ENCODE measurements at regions not wholly inside any gene's neighbourhood (a gene's known extent, or its start where the extent isn't known, plus 50 kb on each side); places are given as distances from the start of the nearest gene placed in this dataset.
"Not testable (repeated sequence)": the region's sequence is repeated elsewhere in the genome, so short reads cannot be mapped to it uniquely, and the experiment has no call there.

- H3K4me1 ChIP-seq (ENCODE audit: control insufficient read depth in 4 of 4, insufficient read depth in 4 of 4, low read length in 3 of 4), result no peaks in the 10 kb centered on the region
- H3K27me3 ChIP-seq (ENCODE audit: control insufficient read depth in 4 of 4, insufficient read depth in 4 of 4, low read length in 3 of 4), result no peaks in the 10 kb centered on the region
- H3K36me3 ChIP-seq (ENCODE audit: control insufficient read depth in 4 of 4, insufficient read depth in 3 of 4, low read depth in 1 of 4, low read length in 3 of 4), result no peaks in the 10 kb centered on the region
- H3K9me3 ChIP-seq (ENCODE audit: control insufficient read depth in 4 of 4, low read length in 3 of 4), result no peaks in the 10 kb centered on the region
- no peak overlapping the region for H3K27ac ChIP-seq (ENCODE audit: low read depth in 1 of 2, low read length in 2 of 2)
- no peak overlapping the region for H3K4me3 ChIP-seq (ENCODE audit: low read depth in 1 of 3, low read length in 3 of 3)
- H3K9ac ChIP-seq (ENCODE audit: low read depth in 1 of 2, low read length in 2 of 2), result no peak overlapping the region
- 65% methylated on average over 2 of the region's 2 CpGs for WGBS
- no peak for DNase-seq (ENCODE audit: low spot score)
- no peak for TF ChIP-seq NR2F2 (IDR thresholded peaks at IDR 0.05)
- TF ChIP-seq GABPA (IDR thresholded peaks at IDR 0.05 in 1 of 2, conservative IDR thresholded peaks at IDR 0.05 in 1 of 2), result no peak
- TF ChIP-seq TAF1 (conservative IDR thresholded peaks at IDR 0.05), result no peak
- TF ChIP-seq FOXA2 (IDR thresholded peaks at IDR 0.05), result no peak
- TF ChIP-seq YY1 (IDR thresholded peaks at IDR 0.05), result no peak
- TF ChIP-seq HNF4A (conservative IDR thresholded peaks at IDR 0.05), result no peak
- TF ChIP-seq, protein P1, sequence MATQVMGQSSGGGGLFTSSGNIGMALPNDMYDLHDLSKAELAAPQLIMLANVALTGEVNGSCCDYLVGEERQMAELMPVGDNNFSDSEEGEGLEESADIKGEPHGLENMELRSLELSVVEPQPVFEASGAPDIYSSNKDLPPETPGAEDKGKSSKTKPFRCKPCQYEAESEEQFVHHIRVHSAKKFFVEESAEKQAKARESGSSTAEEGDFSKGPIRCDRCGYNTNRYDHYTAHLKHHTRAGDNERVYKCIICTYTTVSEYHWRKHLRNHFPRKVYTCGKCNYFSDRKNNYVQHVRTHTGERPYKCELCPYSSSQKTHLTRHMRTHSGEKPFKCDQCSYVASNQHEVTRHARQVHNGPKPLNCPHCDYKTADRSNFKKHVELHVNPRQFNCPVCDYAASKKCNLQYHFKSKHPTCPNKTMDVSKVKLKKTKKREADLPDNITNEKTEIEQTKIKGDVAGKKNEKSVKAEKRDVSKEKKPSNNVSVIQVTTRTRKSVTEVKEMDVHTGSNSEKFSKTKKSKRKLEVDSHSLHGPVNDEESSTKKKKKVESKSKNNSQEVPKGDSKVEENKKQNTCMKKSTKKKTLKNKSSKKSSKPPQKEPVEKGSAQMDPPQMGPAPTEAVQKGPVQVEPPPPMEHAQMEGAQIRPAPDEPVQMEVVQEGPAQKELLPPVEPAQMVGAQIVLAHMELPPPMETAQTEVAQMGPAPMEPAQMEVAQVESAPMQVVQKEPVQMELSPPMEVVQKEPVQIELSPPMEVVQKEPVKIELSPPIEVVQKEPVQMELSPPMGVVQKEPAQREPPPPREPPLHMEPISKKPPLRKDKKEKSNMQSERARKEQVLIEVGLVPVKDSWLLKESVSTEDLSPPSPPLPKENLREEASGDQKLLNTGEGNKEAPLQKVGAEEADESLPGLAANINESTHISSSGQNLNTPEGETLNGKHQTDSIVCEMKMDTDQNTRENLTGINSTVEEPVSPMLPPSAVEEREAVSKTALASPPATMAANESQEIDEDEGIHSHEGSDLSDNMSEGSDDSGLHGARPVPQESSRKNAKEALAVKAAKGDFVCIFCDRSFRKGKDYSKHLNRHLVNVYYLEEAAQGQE (IDR thresholded peaks at IDR 0.05), result no peak
- TF ChIP-seq JUND (IDR thresholded peaks at IDR 0.05), result no peak
- TF ChIP-seq SP1 (IDR thresholded peaks at IDR 0.05), result no peak
- TF ChIP-seq CTCF (IDR thresholded peaks at IDR 0.05; ENCODE audit: low read depth, low read length, missing input control), result no peak
- no peak for TF ChIP-seq FOXA1 (IDR thresholded peaks at IDR 0.05)
- TF ChIP-seq, protein P2, sequence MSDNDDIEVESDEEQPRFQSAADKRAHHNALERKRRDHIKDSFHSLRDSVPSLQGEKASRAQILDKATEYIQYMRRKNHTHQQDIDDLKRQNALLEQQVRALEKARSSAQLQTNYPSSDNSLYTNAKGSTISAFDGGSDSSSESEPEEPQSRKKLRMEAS (IDR thresholded peaks at IDR 0.05), result no peak
- no peak for TF ChIP-seq ATF3 (IDR thresholded peaks at IDR 0.05)
- TF ChIP-seq RAD21 (IDR thresholded peaks at IDR 0.05), result no peak
- TF ChIP-seq RXRA (IDR thresholded peaks at IDR 0.05), result no peak
- TF ChIP-seq, protein P3, sequence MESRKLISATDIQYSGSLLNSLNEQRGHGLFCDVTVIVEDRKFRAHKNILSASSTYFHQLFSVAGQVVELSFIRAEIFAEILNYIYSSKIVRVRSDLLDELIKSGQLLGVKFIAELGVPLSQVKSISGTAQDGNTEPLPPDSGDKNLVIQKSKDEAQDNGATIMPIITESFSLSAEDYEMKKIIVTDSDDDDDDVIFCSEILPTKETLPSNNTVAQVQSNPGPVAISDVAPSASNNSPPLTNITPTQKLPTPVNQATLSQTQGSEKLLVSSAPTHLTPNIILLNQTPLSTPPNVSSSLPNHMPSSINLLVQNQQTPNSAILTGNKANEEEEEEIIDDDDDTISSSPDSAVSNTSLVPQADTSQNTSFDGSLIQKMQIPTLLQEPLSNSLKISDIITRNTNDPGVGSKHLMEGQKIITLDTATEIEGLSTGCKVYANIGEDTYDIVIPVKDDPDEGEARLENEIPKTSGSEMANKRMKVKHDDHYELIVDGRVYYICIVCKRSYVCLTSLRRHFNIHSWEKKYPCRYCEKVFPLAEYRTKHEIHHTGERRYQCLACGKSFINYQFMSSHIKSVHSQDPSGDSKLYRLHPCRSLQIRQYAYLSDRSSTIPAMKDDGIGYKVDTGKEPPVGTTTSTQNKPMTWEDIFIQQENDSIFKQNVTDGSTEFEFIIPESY (IDR thresholded peaks at IDR 0.05), result no peak
- no peak for TF ChIP-seq HNF4G (IDR thresholded peaks at IDR 0.05)
- TF ChIP-seq EGR1 (IDR thresholded peaks at IDR 0.05; ENCODE audit: low read depth in 2 of 2), result no peak
These were observed 416.1 kb downstream of the NEBL start for GRCh38 chr10:20481054-20481453.

- not testable (repeated sequence) for H3K4me3 ChIP-seq (ENCODE audit: low read depth in 1 of 3, low read length in 3 of 3); H3K9me3 ChIP-seq (ENCODE audit: control insufficient read depth in 4 of 4, low read length in 3 of 4); H3K36me3 ChIP-seq (ENCODE audit: control insufficient read depth in 4 of 4, insufficient read depth in 3 of 4, low read depth in 1 of 4, low read length in 3 of 4); H3K27me3 ChIP-seq (ENCODE audit: control insufficient read depth in 4 of 4, insufficient read depth in 4 of 4, low read length in 3 of 4); H3K4me1 ChIP-seq (ENCODE audit: control insufficient read depth in 4 of 4, insufficient read depth in 4 of 4, low read length in 3 of 4); H3K27ac ChIP-seq (ENCODE audit: low read depth in 1 of 2, low read length in 2 of 2); DNase-seq (ENCODE audit: low spot score); H3K9ac ChIP-seq (ENCODE audit: low read depth in 1 of 2, low read length in 2 of 2)
- 85% methylated on average over 1 of the region's 1 CpG for WGBS
These were observed 416.5 kb downstream of the NEBL start for GRCh38 chr10:20480575-20480974.

All from liver (tissue), 8 donors.